GM12891 (cell line): ENCODE measurements at regions not wholly inside any gene's neighbourhood (a gene's known extent, or its start where the extent isn't known, plus 50 kb on each side); places are given as distances from the start of the nearest gene placed in this dataset.

ENCODE experiments used
- POLR2A ChIP-seq: IDR thresholded peaks from 2 replicates; pipeline ENCODE4 v1.6.1; 2011; ENCODE audit warnings: low read depth, low read length, control low read depth
- POLR2AphosphoS5 ChIP-seq: IDR thresholded peaks from 2 replicates; pipeline ENCODE4 v1.6.1; 2011; ENCODE audit warnings: low read depth, low read length, control low read depth

DNA sequence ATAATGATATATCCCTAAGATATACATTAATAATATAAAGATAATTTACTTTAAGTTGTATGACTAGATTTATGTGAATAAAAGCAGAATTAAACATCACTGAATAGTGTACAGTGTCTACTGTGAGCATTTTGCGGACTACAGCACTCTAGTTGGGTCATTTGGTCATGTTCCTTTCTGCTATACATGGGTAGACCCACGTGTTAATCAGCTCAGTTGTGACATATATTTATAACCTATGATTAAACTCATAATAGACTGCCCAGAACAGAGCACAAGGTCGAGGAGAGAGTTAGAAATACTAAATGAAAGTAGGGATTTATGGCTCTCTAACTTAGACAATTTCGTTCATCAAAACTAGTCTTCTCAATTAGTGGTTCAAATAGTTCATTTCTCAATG, 852.7 kb downstream of the EPHA7 start:
- TF ChIP-seq POLR2A (no peak), POLR2AphosphoS5 (no peak)
